GM19463 (cell line): ENCODE measurements at regions not wholly inside any gene's neighbourhood (a gene's known extent, or its start where the extent isn't known, plus 50 kb on each side); places are given as distances from the start of the nearest gene placed in this dataset.

ENCODE experiments used
- ATAC-seq: cut with Tn5 transposase; IDR thresholded peaks from one replicate; pipeline ENCODE4 v1.9.1; 2021; ENCODE audit warnings: mild to moderate bottlenecking, moderate library complexity; ENCODE audit not compliant: unreplicated experiment

- no peak for ATAC-seq
Measured at GRCh38 chr9:108134486-108135128, 645.0 kb upstream of the KLF4 start.

GRCh38 chr9:108133680-108134079, 644.1 kb upstream of the KLF4 start:
- no peak for ATAC-seq

- ATAC-seq: no peak
Measured at GRCh38 chr9:108133101-108133500, 643.5 kb upstream of the KLF4 start.

GRCh38 chr9:108130905-108131304, 641.3 kb upstream of the KLF4 start:
- no peak for ATAC-seq

GRCh38 chr9:108125625-108126024, 636.1 kb upstream of the KLF4 start:
- ATAC-seq: no peak

GRCh38 chr9:108119530-108120113, 630.1 kb upstream of the KLF4 start:
- ATAC-seq: no peak

GRCh38 chr9:108117795-108118194, 628.2 kb upstream of the KLF4 start:
- peak; percentile 47 for ATAC-seq

- ATAC-seq: no peak
Measured at GRCh38 chr9:108117306-108117705, 627.7 kb upstream of the KLF4 start.

GRCh38 chr9:108113596-108113995, 624.0 kb upstream of the KLF4 start:
- ATAC-seq: no peak

- ATAC-seq: no peak
Measured at GRCh38 chr9:108109927-108110690, 620.5 kb upstream of the KLF4 start.

- ATAC-seq: no peak
Measured at GRCh38 chr9:108108852-108109448, 619.4 kb upstream of the KLF4 start.

- no peak for ATAC-seq
Measured at GRCh38 chr9:108108280-108108851, 618.8 kb upstream of the KLF4 start.

GRCh38 chr9:108105885-108106284, 616.3 kb upstream of the KLF4 start:
- ATAC-seq: no peak

- ATAC-seq: no peak
Measured at GRCh38 chr9:108104991-108105390, 615.4 kb upstream of the KLF4 start.

- no peak for ATAC-seq
Measured at GRCh38 chr9:108103046-108103693, 613.6 kb upstream of the KLF4 start.

- ATAC-seq: no peak
Measured at GRCh38 chr9:108101410-108101809, 611.8 kb upstream of the KLF4 start.

- no peak for ATAC-seq
Measured at GRCh38 chr9:108100571-108100970, 611.0 kb upstream of the KLF4 start.

- no peak for ATAC-seq
Measured at GRCh38 chr9:108099854-108100253, 610.3 kb upstream of the KLF4 start.

- no peak for ATAC-seq
Measured at GRCh38 chr9:108095496-108095895, 605.9 kb upstream of the KLF4 start.

GRCh38 chr9:108094676-108094993, 605.1 kb upstream of the KLF4 start:
- no peak for ATAC-seq
